ENCODE measurements at regions not wholly inside any gene's neighbourhood (a gene's known extent, or its start where the extent isn't known, plus 50 kb on each side); places are given as distances from the start of the nearest gene placed in this dataset.

- Histone ChIP-seq H4K20me1 (ENCODE audit: control insufficient read depth, insufficient read depth, insufficient read length) (no peaks in the 10 kb centered on the region), H3K56ac (ENCODE audit: insufficient read length, low read depth, low read length) (no peak overlapping the region), H2BK20ac (ENCODE audit: low read depth, low read length, poor library complexity, severe bottlenecking) (no peak overlapping the region), H3K4me1 (ENCODE audit: insufficient read depth, low read length) (peaks cover 16% of the 10 kb centered on the region), H3K23ac (ENCODE audit: insufficient read length, low read depth, low read length) (peak overlapping the region; percentile 39), H3K4ac (ENCODE audit: low read depth, low read length) (no peak overlapping the region), H2AFZ (ENCODE audit: low read length) (no peak overlapping the region), H4K8ac (replicated peaks; ENCODE audit: insufficient read length, low read depth, low read length) (no peak overlapping the region), H3K27ac (ENCODE audit: insufficient read length, low read depth, low read length) (no peak overlapping the region), H3K9ac (ENCODE audit: extremely low read depth, insufficient read length, low read length) (no peak overlapping the region), H3K27me3 (ENCODE audit: insufficient read depth, low read length) (no peaks in the 10 kb centered on the region), H3K4me2 (ENCODE audit: insufficient read depth, insufficient read length, low read length) (no peak overlapping the region), H3K23me2 (ENCODE audit: insufficient read length, low read depth, low read length, poor library complexity, severe bottlenecking) (no peaks in the 10 kb centered on the region), H3K18ac (ENCODE audit: insufficient read length, low read depth, low read length) (peak overlapping the region; percentile 32), H3T11ph (ENCODE audit: low read length) (no peak overlapping the region), H2BK5ac (ENCODE audit: insufficient read length, low read length) (no peak overlapping the region), H3K79me1 (ENCODE audit: insufficient read depth, low read depth, low read length, poor library complexity, severe bottlenecking) (no peaks in the 10 kb centered on the region), H3K79me2 (ENCODE audit: insufficient read depth, low read length) (no peaks in the 10 kb centered on the region), H2BK120ac (ENCODE audit: low read depth, low read length, poor library complexity, severe bottlenecking) (no peak overlapping the region), H2BK12ac (ENCODE audit: insufficient read length, low read depth, low read length) (no peak overlapping the region), H2BK15ac (ENCODE audit: low read depth, low read length) (no peak overlapping the region), H4K5ac (ENCODE audit: insufficient read length, low read depth, low read length) (peak overlapping the region; percentile 44), H3K9me3 (ENCODE audit: control insufficient read depth, low read depth, low read length) (no peaks in the 10 kb centered on the region), H4K91ac (ENCODE audit: insufficient read length, low read depth, low read length) (no peak overlapping the region), H2AK5ac (ENCODE audit: insufficient read length, low read length) (peak overlapping the region; percentile 57), H3K14ac (ENCODE audit: insufficient read depth, low read length) (0 out of 2 replicates have a peak overlapping the region, but pooled peaks have one; percentile 20)
- Mint-ChIP-seq H3K4me1 (peaks cover 49 to 50% of the 10 kb centered on the region in 2 experiments), H3K4me3 (no peak overlapping the region), H3K9me3 (no peaks in the 10 kb centered on the region), H3K36me3 (ENCODE audit: insufficient read depth in 1 of 3, low read depth in 3 of 3) (no peaks in the 10 kb centered on the region), H3K27ac (peak overlapping the region in 1 of 3 experiments; percentile 18; a peak in 3 of 7 replicates), H3K27me3 (ENCODE audit: low read depth) (no peaks in the 10 kb centered on the region)
- TF ChIP-seq CTCF (conservative IDR thresholded peaks at IDR 0.05) = no peak
- WGBS (ENCODE audit: extremely low coverage, insufficient read length, low lambda C conversion rate) = no CpG with 5 or more reads among the region's 4 CpGs
- DNase-seq = no peak
Measured at GRCh38 chr2:173750831-173751230, 214.3 kb downstream of the SP3 start.
